Endothelial cell (in vitro differentiated cells): ENCODE measurements at regions not wholly inside any gene's neighbourhood (a gene's known extent, or its start where the extent isn't known, plus 50 kb on each side); places are given as distances from the start of the nearest gene placed in this dataset.

Experiments
- DNase-seq: peaks from one replicate; pipeline ENCODE4 v3.0.0; 2021; ENCODE audit warnings: low spot score
- H3K27ac Mint-ChIP-seq: one replicate; pipeline ENCODE4 v1.8.0; 2021; ENCODE audit warnings: mixed read lengths, inconsistent platforms; ENCODE audit not compliant: unreplicated experiment
- H3K27me3 Mint-ChIP-seq: one replicate; pipeline ENCODE4 v1.8.0; 2021; ENCODE audit warnings: mild to moderate bottlenecking, moderate library complexity, mixed read lengths, inconsistent platforms; ENCODE audit not compliant: unreplicated experiment
- H3K36me3 Mint-ChIP-seq: one replicate; pipeline ENCODE4 v1.8.0; 2021; ENCODE audit warnings: mild to moderate bottlenecking, low read depth, mixed read lengths, inconsistent platforms; ENCODE audit not compliant: unreplicated experiment
- H3K4me1 Mint-ChIP-seq: one replicate; pipeline ENCODE4 v1.8.0; 2021; ENCODE audit warnings: mild to moderate bottlenecking, mixed read lengths, inconsistent platforms; ENCODE audit not compliant: unreplicated experiment
- H3K4me3 Mint-ChIP-seq: one replicate; pipeline ENCODE4 v1.8.0; 2021; ENCODE audit warnings: mild to moderate bottlenecking, mixed read lengths, inconsistent platforms; ENCODE audit not compliant: unreplicated experiment
- H3K9me3 Mint-ChIP-seq: one replicate; pipeline ENCODE4 v1.8.0; 2021; ENCODE audit warnings: mixed read lengths, inconsistent platforms; ENCODE audit not compliant: unreplicated experiment
- CTCF ChIP-seq: fragments of 200-600 bp; sonication (generic); IDR thresholded peaks from one replicate; pipeline ENCODE4 v1.5.0; 2021; ENCODE audit warnings: antibody characterized with exemption; ENCODE audit not compliant: unreplicated experiment

GRCh38 chr22:47277531-47277930, 515.1 kb downstream of the TBC1D22A start:
- TF ChIP-seq CTCF: no peak
- peaks cover 54% of the 10 kb centered on the region for H3K9me3 Mint-ChIP-seq
- H3K27ac Mint-ChIP-seq: no peak overlapping the region
- H3K4me3 Mint-ChIP-seq: no peak overlapping the region
- no peak for DNase-seq
- H3K27me3 Mint-ChIP-seq: peaks cover 8% of the 10 kb centered on the region
- peaks cover 38% of the 10 kb centered on the region for H3K36me3 Mint-ChIP-seq
- H3K4me1 Mint-ChIP-seq: no peaks in the 10 kb centered on the region

- Mint-ChIP-seq H3K36me3 (peaks cover 37% of the 10 kb centered on the region), H3K9me3 (peaks cover 54% of the 10 kb centered on the region), H3K4me1 (no peaks in the 10 kb centered on the region), H3K27ac (no peak overlapping the region), H3K4me3 (no peak overlapping the region), H3K27me3 (peaks cover 8% of the 10 kb centered on the region)
- TF ChIP-seq CTCF: no peak
- no peak for DNase-seq
These were observed 514.5 kb downstream of the TBC1D22A start for GRCh38 chr22:47276991-47277390.

- Mint-ChIP-seq H3K9me3 (peaks cover 51% of the 10 kb centered on the region), H3K27ac (no peak overlapping the region), H3K27me3 (peaks cover 8% of the 10 kb centered on the region), H3K4me1 (no peaks in the 10 kb centered on the region), H3K36me3 (peaks cover 34% of the 10 kb centered on the region), H3K4me3 (peak overlapping the region; percentile 47)
- DNase-seq: no peak
- TF ChIP-seq CTCF: no peak
These were observed 514.0 kb downstream of the TBC1D22A start for GRCh38 chr22:47276450-47276820.

GRCh38 chr22:47275605-47276449, 513.4 kb downstream of the TBC1D22A start:
- no peak overlapping the region for H3K4me3 Mint-ChIP-seq
- TF ChIP-seq CTCF: no peak
- H3K36me3 Mint-ChIP-seq: peaks cover 31% of the 10 kb centered on the region
- peaks cover 8% of the 10 kb centered on the region for H3K27me3 Mint-ChIP-seq
- H3K27ac Mint-ChIP-seq: no peak overlapping the region
- no peak for DNase-seq
- H3K9me3 Mint-ChIP-seq: peaks cover 46% of the 10 kb centered on the region
- no peaks in the 10 kb centered on the region for H3K4me1 Mint-ChIP-seq

GRCh38 chr22:47274196-47274595, 511.7 kb downstream of the TBC1D22A start:
- no peak for DNase-seq
- no peak overlapping the region for H3K27ac Mint-ChIP-seq
- H3K4me1 Mint-ChIP-seq: no peaks in the 10 kb centered on the region
- peaks cover 26% of the 10 kb centered on the region for H3K36me3 Mint-ChIP-seq
- TF ChIP-seq CTCF: no peak
- peaks cover 10% of the 10 kb centered on the region for H3K27me3 Mint-ChIP-seq
- no peak overlapping the region for H3K4me3 Mint-ChIP-seq
- peaks cover 51% of the 10 kb centered on the region for H3K9me3 Mint-ChIP-seq
